ENCODE measurements at regions not wholly inside any gene's neighbourhood (a gene's known extent, or its start where the extent isn't known, plus 50 kb on each side); places are given as distances from the start of the nearest gene placed in this dataset.

- DNase-seq (ENCODE audit: low read depth, low spot score) (no peak), ATAC-seq (no peak)
- Histone ChIP-seq H3K4me1 (ENCODE audit: control insufficient read depth in 1 of 2, insufficient read depth in 2 of 2, low read length in 2 of 2) (no peaks in the 10 kb centered on the region), H3K4me3 (replicated peaks in 1 of 2; ENCODE audit: low read depth in 1 of 2, low read length in 2 of 2) (no peak overlapping the region), H2AFZ (ENCODE audit: low read depth, low read length, poor library complexity, severe bottlenecking) (no peak overlapping the region), H3K27ac (ENCODE audit: low read depth, low read length) (no peak overlapping the region), H3K79me2 (ENCODE audit: insufficient read depth, low read length) (no peaks in the 10 kb centered on the region), H3K4me2 (ENCODE audit: low read length) (no peak overlapping the region), H3K27me3 (ENCODE audit: insufficient read depth, low read length) (no peaks in the 10 kb centered on the region), H3K36me3 (ENCODE audit: control insufficient read depth in 1 of 2, insufficient read depth in 2 of 2, low read length in 2 of 2) (no peaks in the 10 kb centered on the region), H3K9ac (ENCODE audit: low read length) (no peak overlapping the region), H3K9me3 (ENCODE audit: control insufficient read depth in 1 of 2, insufficient read depth in 1 of 2, low read depth in 1 of 2, low read length in 2 of 2) (peaks cover 7 to 18% of the 10 kb centered on the region in 2 experiments; a peak in 2 of 4 replicates), H4K20me1 (ENCODE audit: insufficient read depth) (no peaks in the 10 kb centered on the region), H3K9me2 (ENCODE audit: insufficient read depth) (no peaks in the 10 kb centered on the region)
- ChIA-PET CTCF (no interaction called here), POLR2A (no interaction called here), RAD21 (ENCODE audit: low non-redundant PET in 1 of 2, low total read pairs in 2 of 2, uncharacterized antibody in 2 of 2, unreplicated experiment in 2 of 2) (no interaction called here)
- TF ChIP-seq POLR2A (IDR thresholded peaks at IDR 0.05; ENCODE audit: borderline replicate concordance, extremely low read depth, insufficient read depth, insufficient read length) (no peak), SIN3A (IDR thresholded peaks at IDR 0.05; ENCODE audit: low read depth) (no peak), CTCF (IDR thresholded peaks at IDR 0.05 in 2 of 3, conservative IDR thresholded peaks at IDR 0.05 in 1 of 3; ENCODE audit: borderline replicate concordance in 1 of 3, insufficient read depth in 1 of 3, low read depth in 2 of 3, low read length in 2 of 3) (no peak), ZBTB33 (IDR thresholded peaks at IDR 0.05; ENCODE audit: extremely low read depth, insufficient replicate concordance, low read length) (no peak), EZH2 (IDR thresholded peaks at IDR 0.05) (no peak), TCF7L2 (IDR thresholded peaks at IDR 0.05; ENCODE audit: borderline replicate concordance, extremely low read depth, insufficient read depth, insufficient read length) (no peak), CEBPB (IDR thresholded peaks at IDR 0.05; ENCODE audit: low read depth) (no peak), ZFX (IDR thresholded peaks at IDR 0.05) (no peak), ZNF274 (IDR thresholded peaks at IDR 0.05; ENCODE audit: low read depth, low read length) (no peak), EZH2phosphoT487 (IDR thresholded peaks at IDR 0.05; ENCODE audit: borderline replicate concordance) (no peak), REST (IDR thresholded peaks at IDR 0.05; ENCODE audit: low read depth) (no peak)
- no TSS peak for BruUV-seq (replicated peaks)
- intact Hi-C loops (cut with micrococcal nuclease): no loop called here
These were observed 456.0 kb upstream of the CTNND2 start for GRCh38 chr5:12360218-12360617.

All from HCT116 (cell line).